Nephron progenitor cell (in vitro differentiated cells): ENCODE measurements at regions not wholly inside any gene's neighbourhood (a gene's known extent, or its start where the extent isn't known, plus 50 kb on each side); places are given as distances from the start of the nearest gene placed in this dataset.
"Not testable (repeated sequence)": the region's sequence is repeated elsewhere in the genome, so short reads cannot be mapped to it uniquely, and the experiment has no call there.

Experiments used
- DNase-seq: peaks from one replicate; pipeline ENCODE4 v3.0.0; 2021
- H3K27ac Mint-ChIP-seq: 2 replicates; pipeline ENCODE4 v1.8.0; 2021; ENCODE audit warnings: mild to moderate bottlenecking, moderate library complexity, mixed read lengths
- H3K27me3 Mint-ChIP-seq: 2 replicates; pipeline ENCODE4 v1.8.0; 2021; ENCODE audit warnings: mild to moderate bottlenecking, low read depth, mixed read lengths; ENCODE audit not compliant: poor library complexity
- H3K36me3 Mint-ChIP-seq: 2 replicates; pipeline ENCODE4 v1.8.0; 2021; ENCODE audit warnings: low read depth, mixed read lengths
- H3K4me1 Mint-ChIP-seq: 2 replicates; pipeline ENCODE4 v1.8.0; 2021; ENCODE audit warnings: mixed read lengths
- H3K4me3 Mint-ChIP-seq: 2 replicates; pipeline ENCODE4 v1.8.0; 2021; ENCODE audit warnings: mild to moderate bottlenecking, moderate library complexity, mixed read lengths
- H3K9me3 Mint-ChIP-seq: 2 replicates; pipeline ENCODE4 v1.8.0; 2021; ENCODE audit warnings: mild to moderate bottlenecking, moderate library complexity, mixed read lengths
- CTCF ChIP-seq: fragments of 200-600 bp; sonication (generic); IDR thresholded peaks from 2 replicates; pipeline ENCODE4 v1.5.0; 2021; ENCODE audit warnings: antibody characterized with exemption

- H3K27ac Mint-ChIP-seq, result peak overlapping the region; percentile 66
- DNase-seq, result peak; percentile 34
- peaks cover 45% of the 10 kb centered on the region for H3K9me3 Mint-ChIP-seq
- H3K36me3 Mint-ChIP-seq, result peaks cover 22% of the 10 kb centered on the region
- peak overlapping the region; percentile 16 for H3K4me3 Mint-ChIP-seq
- no peak for TF ChIP-seq CTCF
- peaks cover 47% of the 10 kb centered on the region for H3K4me1 Mint-ChIP-seq
- H3K27me3 Mint-ChIP-seq, result peaks cover 4% of the 10 kb centered on the region
Observed at GRCh38 chr11:96486890-96487611, 97.2 kb downstream of the JRKL start.

- peaks cover 35% of the 10 kb centered on the region for H3K4me1 Mint-ChIP-seq
- not testable (repeated sequence) for H3K27ac Mint-ChIP-seq, DNase-seq, H3K27me3 Mint-ChIP-seq, H3K4me3 Mint-ChIP-seq
- peaks cover 52% of the 10 kb centered on the region for H3K9me3 Mint-ChIP-seq
- peaks cover 22% of the 10 kb centered on the region for H3K36me3 Mint-ChIP-seq
Observed at GRCh38 chr11:96488911-96489310, 99.1 kb downstream of the JRKL start.

GRCh38 chr11:96500440-96500839, 110.6 kb downstream of the JRKL start:
- Mint-ChIP-seq H3K4me1 (peaks cover 10% of the 10 kb centered on the region), H3K27me3 (no peaks in the 10 kb centered on the region), H3K9me3 (peaks cover 26% of the 10 kb centered on the region), H3K27ac (peak overlapping the region; percentile 51), H3K4me3 (no peak overlapping the region), H3K36me3 (peaks cover 12% of the 10 kb centered on the region)
- no peak for DNase-seq
- TF ChIP-seq CTCF, result no peak

DNA sequence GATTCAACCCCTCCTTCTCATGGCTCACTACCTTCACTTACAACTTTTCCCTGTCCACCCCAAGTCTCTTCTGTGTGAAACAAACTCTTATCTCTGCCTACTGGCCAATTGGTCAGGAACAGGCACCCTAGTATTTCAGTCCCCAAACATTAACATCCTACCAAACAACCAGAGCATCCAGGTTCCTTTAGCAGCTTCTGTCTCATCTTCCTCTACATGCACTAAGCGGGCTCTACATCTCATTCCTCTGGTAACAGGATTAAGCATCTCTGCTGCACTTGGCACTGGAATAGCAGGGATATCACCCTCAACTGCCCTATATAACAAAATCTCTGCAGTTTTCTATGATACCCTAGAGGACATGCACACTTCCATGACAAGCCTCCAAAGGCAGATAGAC, 116.2 kb downstream of the JRKL start:
- Mint-ChIP-seq H3K9me3 (no peaks in the 10 kb centered on the region), H3K4me3 (no peak overlapping the region)

DNA sequence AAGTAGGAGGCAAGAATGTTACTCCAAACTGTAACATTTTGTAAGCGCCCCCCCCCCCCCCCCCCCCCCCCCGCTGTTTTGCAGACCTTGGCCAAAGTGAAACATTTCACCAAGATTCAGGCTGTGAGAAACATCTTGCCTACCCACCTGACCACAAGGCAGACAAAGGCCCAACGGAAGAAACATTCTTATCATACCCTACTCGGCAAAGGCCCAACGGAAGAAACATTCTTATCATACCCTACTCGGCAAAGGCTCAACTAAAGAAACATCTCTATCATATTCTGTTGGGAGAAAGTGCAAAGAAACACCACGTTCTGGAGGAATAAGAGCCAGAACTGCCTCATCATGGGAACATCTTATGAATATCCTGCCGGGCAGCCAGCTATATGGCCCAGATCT, 117.1 kb downstream of the JRKL start:
- Mint-ChIP-seq H3K27me3 (no peaks in the 10 kb centered on the region), H3K4me3 (no peak overlapping the region), H3K9me3 (no peaks in the 10 kb centered on the region), H3K4me1 (peaks cover 20% of the 10 kb centered on the region), H3K36me3 (no peaks in the 10 kb centered on the region), H3K27ac (no peak overlapping the region)
- TF ChIP-seq CTCF, result no peak
- DNase-seq, result no peak

More for the DNA sequence above, 116.2 kb downstream of the JRKL start:
- Mint-ChIP-seq H3K27me3 (no peaks in the 10 kb centered on the region), H3K27ac (no peak overlapping the region), H3K4me1 (peaks cover 20% of the 10 kb centered on the region), H3K36me3 (no peaks in the 10 kb centered on the region)
- no peak for DNase-seq
- no peak for TF ChIP-seq CTCF

DNA sequence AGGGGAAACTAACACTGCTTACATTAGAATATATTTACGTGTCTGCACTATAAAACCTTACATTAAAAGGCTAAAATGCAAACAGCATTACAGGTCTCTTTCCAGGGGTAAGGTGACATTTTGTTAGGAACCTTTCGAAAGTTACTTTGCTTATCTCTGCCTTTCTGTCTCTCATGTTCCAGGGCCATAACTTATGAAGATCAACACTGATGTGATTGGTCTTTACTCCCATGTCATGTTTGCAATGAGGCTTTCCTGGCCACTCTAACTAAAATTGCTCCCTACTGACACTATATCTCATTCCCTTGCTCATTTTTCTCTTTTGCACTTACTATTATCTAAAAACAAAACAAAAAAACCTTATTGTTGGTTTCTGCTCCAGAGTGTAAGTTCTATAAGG, 119.0 kb downstream of the JRKL start:
- no peak for TF ChIP-seq CTCF
- no peak overlapping the region for H3K4me3 Mint-ChIP-seq
- no peaks in the 10 kb centered on the region for H3K36me3 Mint-ChIP-seq
- peak overlapping the region; percentile 62 for H3K27ac Mint-ChIP-seq
- no peak for DNase-seq
- peaks cover 26% of the 10 kb centered on the region for H3K4me1 Mint-ChIP-seq
- no peaks in the 10 kb centered on the region for H3K27me3 Mint-ChIP-seq
- no peaks in the 10 kb centered on the region for H3K9me3 Mint-ChIP-seq
